GM12873 (cell line): ENCODE measurements at regions not wholly inside any gene's neighbourhood (a gene's known extent, or its start where the extent isn't known, plus 50 kb on each side); places are given as distances from the start of the nearest gene placed in this dataset.

Source experiments
- TF ChIP-seq, protein P1 (sequence below): IDR thresholded peaks from 2 replicates; pipeline ENCODE4 v1.5.1; 2012; ENCODE audit warnings: low read depth, mild to moderate bottlenecking, moderate library complexity, low read length, control low read depth; ENCODE audit not compliant: insufficient read depth; ENCODE audit errors: missing control alignments

DNA sequence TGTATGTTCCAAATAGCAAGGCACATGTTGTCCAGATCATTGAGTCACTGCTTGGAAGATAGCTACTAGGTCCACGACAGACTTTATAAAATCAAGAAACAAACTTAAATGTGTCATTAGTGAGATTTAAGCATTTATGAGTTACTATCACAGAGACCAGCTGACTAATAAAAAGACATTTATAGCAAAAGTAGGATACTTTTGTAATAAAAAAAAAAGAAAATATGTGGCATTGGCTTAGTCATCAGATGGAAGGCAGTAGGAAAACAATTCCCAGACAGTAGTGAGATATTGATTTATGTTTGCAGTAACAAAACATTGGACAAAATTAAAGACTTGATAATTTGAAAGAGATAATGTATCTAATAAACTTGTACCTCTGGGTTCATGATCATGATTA is 881.0 kb upstream of the LRRN3 start:
- TF ChIP-seq, protein P1, sequence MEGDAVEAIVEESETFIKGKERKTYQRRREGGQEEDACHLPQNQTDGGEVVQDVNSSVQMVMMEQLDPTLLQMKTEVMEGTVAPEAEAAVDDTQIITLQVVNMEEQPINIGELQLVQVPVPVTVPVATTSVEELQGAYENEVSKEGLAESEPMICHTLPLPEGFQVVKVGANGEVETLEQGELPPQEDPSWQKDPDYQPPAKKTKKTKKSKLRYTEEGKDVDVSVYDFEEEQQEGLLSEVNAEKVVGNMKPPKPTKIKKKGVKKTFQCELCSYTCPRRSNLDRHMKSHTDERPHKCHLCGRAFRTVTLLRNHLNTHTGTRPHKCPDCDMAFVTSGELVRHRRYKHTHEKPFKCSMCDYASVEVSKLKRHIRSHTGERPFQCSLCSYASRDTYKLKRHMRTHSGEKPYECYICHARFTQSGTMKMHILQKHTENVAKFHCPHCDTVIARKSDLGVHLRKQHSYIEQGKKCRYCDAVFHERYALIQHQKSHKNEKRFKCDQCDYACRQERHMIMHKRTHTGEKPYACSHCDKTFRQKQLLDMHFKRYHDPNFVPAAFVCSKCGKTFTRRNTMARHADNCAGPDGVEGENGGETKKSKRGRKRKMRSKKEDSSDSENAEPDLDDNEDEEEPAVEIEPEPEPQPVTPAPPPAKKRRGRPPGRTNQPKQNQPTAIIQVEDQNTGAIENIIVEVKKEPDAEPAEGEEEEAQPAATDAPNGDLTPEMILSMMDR: no peak

DNA sequence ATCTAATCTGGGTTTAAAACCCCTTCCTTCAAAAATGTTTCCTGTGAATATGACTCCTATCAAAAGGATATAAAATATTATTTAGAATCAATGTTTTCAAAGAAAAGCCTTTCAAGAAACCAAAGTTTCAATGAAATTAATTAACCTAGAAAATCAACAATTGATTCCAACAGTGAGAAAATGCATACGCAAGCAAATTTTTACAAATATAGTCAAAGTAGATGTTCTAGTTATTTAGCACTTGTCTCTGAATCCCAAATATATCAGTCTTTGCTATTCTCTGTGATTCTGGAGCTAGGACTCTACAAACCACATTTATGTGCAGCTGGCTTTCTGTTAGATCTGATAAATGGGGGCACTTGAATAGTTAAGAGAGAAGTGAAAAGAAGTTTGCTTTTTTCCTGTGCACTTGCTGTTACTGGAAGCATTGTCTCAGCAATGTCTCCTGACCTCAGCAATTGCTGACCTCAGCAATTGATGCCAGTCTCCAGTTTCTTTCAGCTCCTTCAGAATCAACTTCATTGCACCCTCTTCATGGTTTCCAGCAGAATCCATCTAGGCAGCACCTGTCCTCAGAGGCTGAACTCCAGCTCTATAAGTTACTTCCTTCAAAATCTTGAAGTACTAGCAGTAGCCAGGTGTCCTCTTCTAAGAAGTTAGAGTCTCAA is 879.9 kb upstream of the LRRN3 start:
- TF ChIP-seq, protein P1: no peak

DNA sequence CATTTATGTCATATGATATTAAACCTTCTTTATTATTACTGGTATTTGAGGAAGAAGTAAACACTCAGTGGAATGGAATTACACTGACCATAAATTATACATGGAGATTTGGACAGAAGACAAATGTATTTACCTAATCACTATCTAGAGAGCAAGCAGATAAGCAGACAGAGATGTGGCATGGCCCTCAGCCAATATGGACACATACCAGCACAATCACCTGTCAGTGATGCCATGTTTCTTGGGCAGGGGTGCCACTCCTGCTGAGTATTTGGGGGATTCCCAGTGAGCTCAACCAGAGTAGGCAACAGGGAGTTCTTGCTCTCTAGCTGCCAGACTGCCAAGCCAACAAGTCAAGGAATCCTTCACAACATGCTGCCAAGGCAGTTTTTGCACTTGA is 866.3 kb upstream of the LRRN3 start:
- TF ChIP-seq, protein P1: no peak

DNA sequence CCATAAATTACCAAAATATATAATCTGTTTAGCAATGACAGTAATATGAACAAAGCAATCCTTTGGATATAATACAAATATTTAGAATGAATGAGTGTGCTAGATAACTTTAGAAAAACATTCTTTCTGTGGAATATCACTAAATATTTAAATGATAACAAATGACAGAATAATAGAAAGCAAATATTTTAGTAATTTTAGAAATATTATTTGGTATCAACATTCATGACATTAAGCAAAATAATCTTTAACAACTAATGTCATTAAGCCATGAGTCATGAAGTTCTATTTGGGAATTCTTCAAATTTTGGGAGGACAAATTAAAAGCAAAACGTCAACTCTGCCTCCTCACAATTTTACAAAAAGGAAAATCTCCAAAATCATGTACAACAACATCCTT is 844.8 kb upstream of the LRRN3 start:
- TF ChIP-seq, protein P1: no peak

DNA sequence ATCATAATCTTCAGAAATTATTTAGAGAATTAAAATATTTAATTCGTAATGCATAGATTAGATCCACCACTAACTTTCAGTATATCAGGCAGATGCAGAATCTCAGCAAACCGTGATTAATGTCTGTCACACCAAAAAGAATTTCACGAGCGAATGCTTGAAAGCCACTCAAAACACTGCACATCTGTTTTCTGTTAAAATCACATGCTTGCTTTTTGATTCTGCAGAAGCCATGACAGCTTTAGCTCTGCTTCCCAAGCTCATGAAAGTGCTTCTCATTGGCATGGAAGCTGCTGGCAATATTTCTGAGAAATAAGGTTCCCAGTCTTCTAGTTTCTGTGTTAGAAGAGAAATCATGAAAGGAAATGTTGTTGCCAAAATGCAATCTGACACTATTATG is 837.8 kb upstream of the LRRN3 start:
- TF ChIP-seq, protein P1: no peak

DNA sequence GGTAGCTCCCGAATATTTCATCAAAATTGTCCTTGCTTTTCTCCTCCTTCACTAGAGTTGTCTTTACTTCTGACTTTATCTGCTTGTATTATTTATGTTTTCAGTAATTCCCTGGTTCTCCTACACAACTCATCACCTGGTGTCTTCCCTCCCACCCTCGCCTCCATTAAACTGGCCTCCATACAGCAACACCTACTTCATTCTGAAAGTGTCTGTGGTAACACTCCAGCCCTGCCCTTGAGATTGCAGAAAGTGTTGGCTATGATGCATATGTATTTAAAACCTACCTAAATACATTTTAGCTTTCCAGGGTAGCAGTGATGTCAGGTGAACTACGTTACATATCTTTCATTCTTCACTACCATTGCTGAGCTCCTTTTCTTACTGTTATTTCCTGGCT is 833.3 kb upstream of the LRRN3 start:
- TF ChIP-seq, protein P1: no peak

DNA sequence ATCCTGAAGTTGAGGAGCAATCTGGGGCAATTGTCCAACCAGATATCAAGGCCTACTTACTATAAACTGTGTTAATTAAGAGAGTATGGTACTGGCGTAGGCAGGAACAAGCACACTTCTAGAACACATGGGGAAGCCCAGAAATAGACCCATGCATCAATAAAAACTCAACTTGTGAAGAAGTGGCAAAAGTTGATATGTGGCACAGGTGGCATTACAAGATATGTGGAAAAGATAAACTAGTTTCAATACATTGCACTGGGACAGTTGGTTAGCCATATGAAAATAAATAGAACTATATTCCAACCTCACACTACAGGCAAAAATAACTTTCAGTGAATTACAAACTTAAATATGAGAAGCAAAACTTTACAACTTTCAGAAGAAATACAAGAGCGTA is 828.7 kb upstream of the LRRN3 start:
- TF ChIP-seq, protein P1: no peak
